ENCODE measurements at regions not wholly inside any gene's neighbourhood (a gene's known extent, or its start where the extent isn't known, plus 50 kb on each side); places are given as distances from the start of the nearest gene placed in this dataset.

- TF ChIP-seq CTCF (IDR thresholded peaks at IDR 0.05) (no peak), POLR2A (IDR thresholded peaks at IDR 0.05) (no peak), POLR2AphosphoS5 (IDR thresholded peaks at IDR 0.05; ENCODE audit: insufficient read depth in 1 of 2, low read depth in 1 of 2) (no peak)
Measured at GRCh38 chr1:213793482-213794067, 194.2 kb upstream of the PROX1 start.
